Aorta (tissue), 5 donors: ENCODE measurements at regions not wholly inside any gene's neighbourhood (a gene's known extent, or its start where the extent isn't known, plus 50 kb on each side); places are given as distances from the start of the nearest gene placed in this dataset.

Experiments
- ATAC-seq: fragments of 200-7000 bp; cut with Tn5 transposase; one replicate; pipeline ENCODE4 v1.9.1; 2022; ENCODE audit warnings: moderate library complexity; ENCODE audit not compliant: low FRiP score
- DNase-seq, 2 donors: peaks; one replicate each; pipeline ENCODE4 v3.0.0-alpha.2; 2020
- H3K27ac ChIP-seq, 2 donors: one replicate each; pipeline ENCODE4 v1.5.1; 2013; ENCODE audit warnings: low read length in 2 of 2, mild to moderate bottlenecking in 2 of 2, moderate library complexity in 2 of 2, control low read depth in 1 of 2, inconsistent platforms in 1 of 2, low read depth in 1 of 2
- H3K27me3 ChIP-seq, 2 donors: one replicate each; pipeline ENCODE4 v1.6.1; 2013; ENCODE audit warnings: control low read depth in 1 of 2, low read length in 1 of 2, mild to moderate bottlenecking in 1 of 2, moderate library complexity in 1 of 2; ENCODE audit not compliant: insufficient read depth in 2 of 2, control insufficient read depth in 1 of 2
- H3K36me3 ChIP-seq, 2 donors: one replicate each; pipeline ENCODE4 v1.6.1; 2013; ENCODE audit warnings: control low read depth in 1 of 2, low read length in 1 of 2, mild to moderate bottlenecking in 1 of 2; ENCODE audit not compliant: insufficient read depth in 2 of 2, control insufficient read depth in 1 of 2
- H3K4me1 ChIP-seq, 2 donors: one replicate each; pipeline ENCODE4 v1.6.1; 2013; ENCODE audit warnings: low read length in 2 of 2, control low read depth in 1 of 2, mild to moderate bottlenecking in 1 of 2, moderate library complexity in 1 of 2; ENCODE audit not compliant: insufficient read depth in 2 of 2, control insufficient read depth in 1 of 2
- H3K4me3 ChIP-seq, 2 donors: one replicate each; pipeline ENCODE4 v1.5.1; 2013; ENCODE audit warnings: low read length in 2 of 2, control low read depth in 1 of 2, mild to moderate bottlenecking in 1 of 2
- H3K9me3 ChIP-seq: one replicate; pipeline ENCODE4 v1.6.1; 2013; ENCODE audit warnings: mild to moderate bottlenecking, low read length; ENCODE audit not compliant: control insufficient read depth
- whole genome bisulfite sequencing, 2 donors: extraction: QIAGEN DNeasy Blood & Tissue Kit; methylation state at CpG; one replicate each; pipeline ENCODE4 v1.1.7; 2013; 5-methylcytosine and 5-hydroxymethylcytosine counted together
- intact Hi-C, 2 donors: fragments of 100-400 bp; cut with DNase I; formaldehyde crosslinking; loops; one replicate each; pipeline versions ENCODE4 v1.14.2 to v1.15.0; 2022
- donor health status: healthy with polysubstance abuse.
- donor health status: Bipolar disorder and iron deficiency.
- donor health status: DM: no; HTN: no; CAD: no.
- donor health status: DM: no; HTN: no; CAD: no.
- donor health status: DM: yes; HTN: yes; CAD: no.

- 59 to 67% methylated on average over 3 of the region's 3 CpGs for whole genome bisulfite sequencing, 2 donors
- no peak for ATAC-seq
- H3K4me3 ChIP-seq: no peak overlapping the region
Measured at GRCh38 chr3:40737343-40737742, 212.6 kb downstream of the ZNF621 start.

GRCh38 chr3:40739971-40740370 lies 215.2 kb downstream of the ZNF621 start:
- WGBS, 2 donors: 79 to 87% methylated on average over 1 of the region's 1 CpG
- ATAC-seq: no peak
- H3K4me1 ChIP-seq: no peaks in the 10 kb centered on the region
- H3K27ac ChIP-seq: no peak overlapping the region
- no peak overlapping the region for H3K4me3 ChIP-seq
- no peaks in the 10 kb centered on the region for H3K9me3 ChIP-seq
- H3K27me3 ChIP-seq: peaks cover 0 to 1% of the 10 kb centered on the region in 2 donors
- DNase-seq: no peak
- no peaks in the 10 kb centered on the region for H3K36me3 ChIP-seq
- intact Hi-C loops: no loop called here

More at GRCh38 chr3:40737343-40737742, 212.6 kb downstream of the ZNF621 start:
- no peaks in the 10 kb centered on the region for H3K9me3 ChIP-seq
- no peaks in the 10 kb centered on the region for H3K4me1 ChIP-seq
- no peak overlapping the region for H3K27ac ChIP-seq
- H3K27me3 ChIP-seq: peaks cover 0 to 1% of the 10 kb centered on the region in 2 donors
- H3K36me3 ChIP-seq: no peaks in the 10 kb centered on the region
- intact Hi-C loops: no loop called here
- no peak for DNase-seq

- ATAC-seq: peak; percentile 76
- intact Hi-C loops: no loop called here
- H3K36me3 ChIP-seq: no peaks in the 10 kb centered on the region
- H3K27ac ChIP-seq: no peak overlapping the region
- peaks cover 0 to 3% of the 10 kb centered on the region in 2 donors for H3K27me3 ChIP-seq
- no peak for DNase-seq
- no peak overlapping the region for H3K4me3 ChIP-seq
- WGBS, 2 donors: 10 to 12% methylated on average over 1 of the region's 1 CpG
- H3K9me3 ChIP-seq: no peaks in the 10 kb centered on the region
- H3K4me1 ChIP-seq: no peaks in the 10 kb centered on the region
Measured at GRCh38 chr3:40741729-40742128, 217.0 kb downstream of the ZNF621 start.

GRCh38 chr3:40745381-40746106 lies 220.8 kb downstream of the ZNF621 start:
- 77 to 83% methylated on average over 2 of the region's 2 CpGs for WGBS, 2 donors
- H3K4me3 ChIP-seq: no peak overlapping the region
- H3K4me1 ChIP-seq: no peaks in the 10 kb centered on the region
- no peak for DNase-seq
- no peak overlapping the region for H3K27ac ChIP-seq
- peaks cover 0 to 3% of the 10 kb centered on the region in 2 donors for H3K27me3 ChIP-seq
- H3K9me3 ChIP-seq: no peaks in the 10 kb centered on the region
- ATAC-seq: no peak
- no peaks in the 10 kb centered on the region for H3K36me3 ChIP-seq
- intact Hi-C loops: no loop called here

- ATAC-seq (no peak), DNase-seq (no peak)
- H3K4me1 ChIP-seq: no peaks in the 10 kb centered on the region
- no peaks in the 10 kb centered on the region for H3K9me3 ChIP-seq
- H3K36me3 ChIP-seq: no peaks in the 10 kb centered on the region
- H3K27me3 ChIP-seq: peaks cover 0 to 2% of the 10 kb centered on the region in 2 donors
- intact Hi-C loops: no loop called here
- WGBS, 2 donors: 97 to 100% methylated on average over 1 of the region's 1 CpG
- no peak overlapping the region for H3K4me3 ChIP-seq
- no peak overlapping the region for H3K27ac ChIP-seq
Measured at GRCh38 chr3:40751666-40752065, 226.9 kb downstream of the ZNF621 start.

- no peaks in the 10 kb centered on the region for H3K4me1 ChIP-seq
- intact Hi-C loops: no loop called here
Measured at GRCh38 chr3:40752492-40752891, 227.7 kb downstream of the ZNF621 start.

GRCh38 chr3:40753291-40753770 lies 228.6 kb downstream of the ZNF621 start:
- Histone ChIP-seq H3K9me3 (no peaks in the 10 kb centered on the region), H3K27ac (no peak overlapping the region), H3K4me3 (no peak overlapping the region), H3K27me3 (peaks cover 0 to 2% of the 10 kb centered on the region in 2 donors), H3K4me1 (no peaks in the 10 kb centered on the region), H3K36me3 (no peaks in the 10 kb centered on the region)
- intact Hi-C loops: no loop called here
- ATAC-seq: no peak
- no peak for DNase-seq

More at GRCh38 chr3:40752492-40752891, 227.7 kb downstream of the ZNF621 start:
- H3K27ac ChIP-seq: no peak overlapping the region
- H3K27me3 ChIP-seq: peaks cover 0 to 2% of the 10 kb centered on the region in 2 donors
- ATAC-seq (no peak), DNase-seq (no peak)
- 84 to 88% methylated on average over 3 of the region's 3 CpGs for WGBS, 2 donors
- H3K4me3 ChIP-seq: no peak overlapping the region
- no peaks in the 10 kb centered on the region for H3K9me3 ChIP-seq
- H3K36me3 ChIP-seq: no peaks in the 10 kb centered on the region

GRCh38 chr3:40753951-40754350 lies 229.2 kb downstream of the ZNF621 start:
- ATAC-seq (no peak), DNase-seq (no peak)
- Histone ChIP-seq H3K4me1 (no peaks in the 10 kb centered on the region), H3K27ac (no peak overlapping the region), H3K27me3 (peaks cover 0 to 2% of the 10 kb centered on the region in 2 donors), H3K4me3 (no peak overlapping the region), H3K9me3 (no peaks in the 10 kb centered on the region), H3K36me3 (no peaks in the 10 kb centered on the region)
- intact Hi-C loops: no loop called here
- WGBS, 2 donors: 46 to 49% methylated on average over 3 of the region's 3 CpGs

GRCh38 chr3:40754994-40755393 lies 230.2 kb downstream of the ZNF621 start:
- intact Hi-C loops: no loop called here
- Histone ChIP-seq H3K27me3 (peaks cover 0 to 2% of the 10 kb centered on the region in 2 donors), H3K4me3 (no peak overlapping the region), H3K4me1 (no peaks in the 10 kb centered on the region), H3K27ac (no peak overlapping the region), H3K36me3 (no peaks in the 10 kb centered on the region), H3K9me3 (no peaks in the 10 kb centered on the region)
- no peak for DNase-seq
- WGBS, 2 donors: 38 to 40% methylated on average over 2 of the region's 2 CpGs
- peak; percentile 36 for ATAC-seq
